Cardiac muscle cell (in vitro differentiated cells and primary cell): ENCODE measurements at regions not wholly inside any gene's neighbourhood (a gene's known extent, or its start where the extent isn't known, plus 50 kb on each side); places are given as distances from the start of the nearest gene placed in this dataset.

Source experiments
- DNase-seq, 2 donors: peaks; one replicate each; pipeline versions ENCODE4 v3.0.0 to v3.0.0-alpha.2; 2010 to 2017; ENCODE audit warnings: low read depth in 1 of 2, low spot score in 1 of 2
- H3K27ac ChIP-seq: fragments of 200-600 bp; sonication (generic); 2 replicates; pipeline ENCODE4 v1.5.1; 2016
- H3K27me3 ChIP-seq: fragments of 200-600 bp; sonication (generic); 2 replicates; pipeline ENCODE4 v1.6.0; 2016; ENCODE audit warnings: control low read depth
- H3K36me3 ChIP-seq: fragments of 200-600 bp; sonication (generic); 2 replicates; pipeline ENCODE4 v1.5.1; 2016; ENCODE audit warnings: control low read depth
- H3K4me1 ChIP-seq: fragments of 200-600 bp; sonication (generic); 2 replicates; pipeline ENCODE4 v1.8.1; 2017; ENCODE audit warnings: low read depth, mild to moderate bottlenecking, mixed run types
- H3K4me3 ChIP-seq: fragments of 200-600 bp; sonication (generic); 2 replicates; pipeline ENCODE4 v1.5.1; 2016; ENCODE audit warnings: mild to moderate bottlenecking
- H3K9me3 ChIP-seq: fragments of 200-600 bp; sonication (generic); 2 replicates; pipeline ENCODE4 v1.5.1; 2017; ENCODE audit warnings: low read depth, mild to moderate bottlenecking, control low read depth
- TF ChIP-seq, protein P1 (sequence below): IDR thresholded peaks from 2 replicates; pipeline ENCODE4 v1.5.1; 2012; ENCODE audit warnings: low read depth, mild to moderate bottlenecking, low read length

DNA sequence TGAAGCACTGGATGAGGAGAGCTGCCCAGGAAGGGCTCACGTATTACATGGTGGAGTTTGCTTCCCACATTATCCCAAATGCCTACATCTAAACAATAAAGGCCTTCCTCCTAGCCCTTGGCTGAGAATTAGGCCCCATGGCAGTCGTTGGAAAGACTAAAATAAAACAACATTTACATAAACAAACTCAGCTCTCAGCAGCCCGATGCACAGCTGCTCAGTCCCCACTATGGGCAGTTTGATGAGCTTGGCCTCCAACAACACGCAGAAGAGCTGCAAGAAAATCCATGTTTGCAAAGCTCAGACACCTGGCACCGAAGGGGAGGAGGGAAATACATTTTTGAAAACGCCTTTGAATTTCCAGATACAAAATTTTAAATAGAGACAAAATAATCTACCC is 352.4 kb downstream of the EIPR1 start:
- Histone ChIP-seq H3K27ac (no peak overlapping the region), H3K4me3 (no peak overlapping the region), H3K36me3 (no peaks in the 10 kb centered on the region), H3K9me3 (no peaks in the 10 kb centered on the region), H3K27me3 (no peaks in the 10 kb centered on the region), H3K4me1 (no peaks in the 10 kb centered on the region)
- no peak for DNase-seq
- TF ChIP-seq, protein P1, sequence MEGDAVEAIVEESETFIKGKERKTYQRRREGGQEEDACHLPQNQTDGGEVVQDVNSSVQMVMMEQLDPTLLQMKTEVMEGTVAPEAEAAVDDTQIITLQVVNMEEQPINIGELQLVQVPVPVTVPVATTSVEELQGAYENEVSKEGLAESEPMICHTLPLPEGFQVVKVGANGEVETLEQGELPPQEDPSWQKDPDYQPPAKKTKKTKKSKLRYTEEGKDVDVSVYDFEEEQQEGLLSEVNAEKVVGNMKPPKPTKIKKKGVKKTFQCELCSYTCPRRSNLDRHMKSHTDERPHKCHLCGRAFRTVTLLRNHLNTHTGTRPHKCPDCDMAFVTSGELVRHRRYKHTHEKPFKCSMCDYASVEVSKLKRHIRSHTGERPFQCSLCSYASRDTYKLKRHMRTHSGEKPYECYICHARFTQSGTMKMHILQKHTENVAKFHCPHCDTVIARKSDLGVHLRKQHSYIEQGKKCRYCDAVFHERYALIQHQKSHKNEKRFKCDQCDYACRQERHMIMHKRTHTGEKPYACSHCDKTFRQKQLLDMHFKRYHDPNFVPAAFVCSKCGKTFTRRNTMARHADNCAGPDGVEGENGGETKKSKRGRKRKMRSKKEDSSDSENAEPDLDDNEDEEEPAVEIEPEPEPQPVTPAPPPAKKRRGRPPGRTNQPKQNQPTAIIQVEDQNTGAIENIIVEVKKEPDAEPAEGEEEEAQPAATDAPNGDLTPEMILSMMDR: no peak

DNA sequence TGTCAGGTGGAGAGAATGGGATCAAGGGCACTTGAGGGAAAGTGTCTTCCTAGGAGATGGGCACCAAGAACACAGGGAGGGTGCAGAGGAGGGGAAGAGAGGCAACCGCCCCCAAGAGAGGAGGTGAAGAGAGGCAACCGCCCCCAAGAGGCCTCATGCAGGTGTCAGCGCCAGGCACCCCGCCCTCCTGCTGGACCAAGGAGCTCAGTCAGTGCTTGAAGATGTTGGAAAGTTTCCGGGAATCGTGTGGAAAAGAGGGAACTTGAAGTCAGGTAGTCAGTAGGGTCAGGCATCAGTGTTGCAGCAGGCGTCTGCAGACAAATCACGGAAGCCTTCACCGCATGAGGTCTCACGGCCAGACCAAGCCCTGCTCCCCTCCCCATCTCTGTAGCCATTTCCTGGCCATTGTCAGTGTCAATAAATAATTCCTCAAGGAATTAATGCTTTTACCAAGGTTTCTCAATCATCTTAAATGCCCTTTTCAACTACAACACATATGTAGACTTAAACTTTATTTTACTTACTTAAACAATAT is 353.1 kb downstream of the EIPR1 start:
- no peaks in the 10 kb centered on the region for H3K4me1 ChIP-seq
- no peaks in the 10 kb centered on the region for H3K27me3 ChIP-seq
- DNase-seq: no peak
- TF ChIP-seq, protein P1: no peak
- H3K4me3 ChIP-seq: no peak overlapping the region
- H3K27ac ChIP-seq: no peak overlapping the region
- H3K9me3 ChIP-seq: no peaks in the 10 kb centered on the region
- no peaks in the 10 kb centered on the region for H3K36me3 ChIP-seq

DNA sequence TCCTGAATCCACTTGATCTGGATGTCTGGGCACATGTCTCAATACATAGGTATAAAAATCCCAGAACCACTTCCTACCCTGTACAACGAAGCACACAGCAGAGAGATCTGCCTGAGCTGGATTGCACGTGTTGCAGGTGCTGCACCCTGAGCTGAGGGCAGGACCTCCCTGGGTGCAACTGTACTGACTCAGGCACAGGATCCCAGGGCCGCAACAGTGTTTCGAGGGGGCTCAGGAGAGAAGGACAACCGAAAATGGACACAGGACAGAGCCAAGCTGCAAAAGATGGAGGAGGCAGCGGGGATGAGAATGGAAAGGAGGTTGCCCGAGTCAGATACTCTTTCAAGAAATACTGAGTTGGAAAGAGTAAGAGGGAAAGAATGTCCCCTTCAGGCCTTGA is 354.1 kb downstream of the EIPR1 start:
- H3K9me3 ChIP-seq: no peaks in the 10 kb centered on the region
- H3K4me3 ChIP-seq: no peak overlapping the region
- H3K27me3 ChIP-seq: no peaks in the 10 kb centered on the region
- TF ChIP-seq, protein P1: no peak
- H3K36me3 ChIP-seq: no peaks in the 10 kb centered on the region
- no peak overlapping the region for H3K27ac ChIP-seq
- no peak for DNase-seq
- H3K4me1 ChIP-seq: no peaks in the 10 kb centered on the region

DNA sequence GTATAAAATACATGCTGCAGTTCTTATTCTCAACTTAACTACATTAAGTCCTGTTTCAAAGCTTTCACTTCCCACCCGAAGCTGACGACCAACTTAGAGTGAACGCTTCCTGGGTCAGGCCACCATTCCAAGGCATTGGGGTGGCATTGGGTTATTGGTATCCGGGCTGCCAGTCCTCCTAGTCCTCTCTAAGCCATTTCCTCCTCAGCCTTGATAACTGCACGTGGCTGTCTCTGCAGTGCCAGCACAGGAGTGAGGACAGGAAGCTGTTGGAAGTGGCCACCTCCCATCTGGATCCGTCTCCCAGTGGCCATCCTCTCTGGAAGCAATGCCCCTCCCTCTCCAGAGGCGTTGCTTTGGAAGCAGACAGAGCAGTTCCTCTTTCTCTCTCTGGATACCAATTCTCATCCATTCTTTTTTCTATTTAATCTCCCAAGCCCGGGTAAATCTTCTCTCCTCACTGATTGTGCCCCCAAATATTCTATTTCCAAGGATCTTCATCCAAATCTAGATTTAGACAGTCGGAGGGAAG is 354.7 kb downstream of the EIPR1 start:
- DNase-seq: no peak
- Histone ChIP-seq H3K4me3 (no peak overlapping the region), H3K36me3 (no peaks in the 10 kb centered on the region), H3K9me3 (no peaks in the 10 kb centered on the region), H3K27me3 (no peaks in the 10 kb centered on the region), H3K4me1 (no peaks in the 10 kb centered on the region), H3K27ac (no peak overlapping the region)
- TF ChIP-seq, protein P1: no peak

DNA sequence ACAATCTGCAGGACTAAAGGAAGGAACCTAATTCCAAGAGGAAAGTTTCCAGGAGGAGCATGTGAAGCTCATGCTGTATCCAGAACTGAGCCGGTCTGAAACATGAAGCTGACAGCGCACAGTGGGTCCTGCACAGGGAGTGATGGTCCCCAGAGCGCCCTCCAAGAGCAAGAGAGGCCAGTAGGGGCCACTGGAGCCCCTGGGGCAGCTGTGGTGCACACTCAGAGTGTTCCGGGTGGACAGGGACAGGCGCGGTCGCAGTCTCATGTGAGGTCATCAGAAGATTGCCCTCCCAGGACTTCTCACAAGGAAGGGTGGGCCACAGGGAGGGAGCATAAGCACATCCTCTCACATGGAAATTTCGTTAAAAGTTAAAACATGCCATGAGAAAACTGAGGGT is 355.9 kb downstream of the EIPR1 start:
- Histone ChIP-seq H3K36me3 (no peaks in the 10 kb centered on the region), H3K27ac (no peak overlapping the region), H3K4me3 (no peak overlapping the region), H3K27me3 (no peaks in the 10 kb centered on the region), H3K4me1 (no peaks in the 10 kb centered on the region), H3K9me3 (no peaks in the 10 kb centered on the region)
- DNase-seq: no peak
- TF ChIP-seq, protein P1: no peak
